Endothelial cell of hepatic sinusoid (primary cell): ENCODE measurements at regions not wholly inside any gene's neighbourhood (a gene's known extent, or its start where the extent isn't known, plus 50 kb on each side); places are given as distances from the start of the nearest gene placed in this dataset.

Experiments
- in situ Hi-C: cut with HindIII; loops from 2 replicates; pipeline ENCODE4 v1.10.0; 2017; ENCODE audit warnings: low sequenced_read_pairs

GRCh38 chr6:156725712-156726111, 51.5 kb upstream of the ARID1B start:
- in situ Hi-C loops, result no loop called here

- in situ Hi-C loops, result no loop called here
Measured at GRCh38 chr6:156720691-156721685, 56.2 kb upstream of the ARID1B start.

GRCh38 chr6:156719720-156720563, 57.2 kb upstream of the ARID1B start:
- in situ Hi-C loops, result no loop called here

GRCh38 chr6:156719395-156719719, 57.8 kb upstream of the ARID1B start:
- in situ Hi-C loops, result no loop called here

GRCh38 chr6:156718647-156719394, 58.4 kb upstream of the ARID1B start:
- in situ Hi-C loops, result no loop called here

- in situ Hi-C loops, result no loop called here
Measured at GRCh38 chr6:156717542-156717941, 59.6 kb upstream of the ARID1B start.

GRCh38 chr6:156715839-156716238, 61.3 kb upstream of the ARID1B start:
- in situ Hi-C loops, result no loop called here

- in situ Hi-C loops, result no loop called here
Measured at GRCh38 chr6:156713548-156713947, 63.6 kb upstream of the ARID1B start.

GRCh38 chr6:156710479-156710878, 66.7 kb upstream of the ARID1B start:
- in situ Hi-C loops, result no loop called here

GRCh38 chr6:156707818-156708217, 69.4 kb upstream of the ARID1B start:
- in situ Hi-C loops, result no loop called here

GRCh38 chr6:156703719-156704118, 73.5 kb upstream of the ARID1B start:
- in situ Hi-C loops, result no loop called here

- in situ Hi-C loops, result no loop called here
Measured at GRCh38 chr6:156701966-156702365, 75.2 kb upstream of the ARID1B start.

GRCh38 chr6:156700440-156701057, 76.6 kb upstream of the ARID1B start:
- in situ Hi-C loops, result no loop called here

GRCh38 chr6:156699935-156700334, 77.2 kb upstream of the ARID1B start:
- in situ Hi-C loops, result no loop called here

GRCh38 chr6:156699017-156699421, 78.2 kb upstream of the ARID1B start:
- in situ Hi-C loops, result no loop called here

- in situ Hi-C loops, result no loop called here
Measured at GRCh38 chr6:156698239-156699016, 78.8 kb upstream of the ARID1B start.

GRCh38 chr6:156697225-156697830, 79.8 kb upstream of the ARID1B start:
- in situ Hi-C loops, result no loop called here

- in situ Hi-C loops, result no loop called here
Measured at GRCh38 chr6:156695742-156696141, 81.4 kb upstream of the ARID1B start.

- in situ Hi-C loops, result no loop called here
Measured at GRCh38 chr6:156694679-156695078, 82.5 kb upstream of the ARID1B start.
